ENCODE measurements at regions not wholly inside any gene's neighbourhood (a gene's known extent, or its start where the extent isn't known, plus 50 kb on each side); places are given as distances from the start of the nearest gene placed in this dataset.
"Not testable (repeated sequence)": the region's sequence is repeated elsewhere in the genome, so short reads cannot be mapped to it uniquely, and the experiment has no call there.

DNA sequence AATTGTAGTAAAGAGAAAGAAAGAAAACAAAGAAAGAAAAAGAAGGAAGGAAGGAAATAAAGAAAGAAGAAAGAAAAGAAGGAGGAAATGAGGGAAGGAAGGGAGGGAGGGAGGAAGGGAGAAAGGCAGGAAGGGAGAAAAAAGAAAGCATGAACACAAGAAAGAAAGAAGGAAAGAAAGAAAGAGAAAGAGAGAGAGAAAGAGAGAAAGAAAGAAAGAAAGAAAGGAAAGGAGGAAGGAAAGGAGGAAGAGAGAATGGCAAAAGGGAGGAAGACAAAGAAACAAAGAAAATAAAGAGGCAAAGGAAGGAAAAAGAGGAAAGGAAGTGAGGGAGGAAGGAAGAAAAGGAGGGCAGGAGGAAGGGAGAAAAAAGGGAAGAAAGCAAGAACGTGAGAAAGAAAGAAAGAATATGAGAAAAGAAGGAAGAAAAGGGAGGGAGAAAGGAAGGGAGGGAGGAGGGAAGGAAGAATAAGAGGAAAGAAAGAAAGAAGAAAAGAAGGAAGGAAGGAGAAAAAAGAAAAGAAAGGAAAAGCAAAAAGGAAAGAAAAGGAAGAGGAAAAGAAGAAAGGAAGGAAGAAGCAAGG lies 2775.4 kb downstream of the RPIA start:
- intact Hi-C loops (cut with DNase I) = not testable (repeated sequence)

DNA sequence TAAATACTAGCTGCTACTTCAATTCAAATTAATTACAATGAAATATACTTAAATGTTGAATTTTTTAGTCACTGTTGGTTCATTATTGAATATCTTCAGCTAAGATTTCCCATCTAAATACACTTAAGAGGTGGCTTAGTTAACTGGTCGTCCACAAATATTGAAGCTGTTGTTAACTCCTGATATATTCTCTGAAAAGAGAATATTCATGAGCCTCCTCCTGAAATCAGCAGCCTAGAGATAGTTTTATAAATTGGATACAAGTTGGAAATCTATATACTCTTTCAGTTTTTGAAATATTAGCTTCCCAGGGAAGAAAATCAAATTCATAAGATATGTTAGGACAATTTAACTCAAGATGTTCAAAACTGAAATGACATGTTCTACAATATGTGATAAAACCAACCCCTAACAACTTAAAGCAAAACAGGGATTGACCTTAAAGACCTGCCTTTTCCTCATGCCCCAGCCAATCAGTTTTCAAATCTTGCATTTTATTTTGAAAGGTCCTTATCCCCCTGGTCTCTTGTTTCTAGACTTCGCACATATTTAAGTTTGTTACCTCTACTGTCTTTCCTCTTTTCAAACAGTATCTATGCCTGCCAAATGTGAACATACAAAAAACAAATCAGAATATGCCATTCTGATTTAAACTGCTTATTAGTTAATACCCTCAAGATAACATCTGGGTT lies 2784.9 kb downstream of the RPIA start:
- intact Hi-C loops (cut with DNase I); H3K9me3 ChIP-seq; H3K36me3 ChIP-seq; H3K4me3 ChIP-seq; H3K27ac ChIP-seq; DNase-seq (ENCODE audit: extremely low spot score in 2 of 2): not testable (repeated sequence)
- Histone ChIP-seq H3K4me1 (peaks cover 22% of the 10 kb centered on the region), H3K27me3 (peaks cover 14% of the 10 kb centered on the region)

More for the DNA sequence above, 2775.4 kb downstream of the RPIA start:
- not testable (repeated sequence) for H3K4me3 ChIP-seq; DNase-seq (ENCODE audit: extremely low spot score in 2 of 2); H3K36me3 ChIP-seq; H3K4me1 ChIP-seq; H3K9me3 ChIP-seq; H3K27ac ChIP-seq; H3K27me3 ChIP-seq

DNA sequence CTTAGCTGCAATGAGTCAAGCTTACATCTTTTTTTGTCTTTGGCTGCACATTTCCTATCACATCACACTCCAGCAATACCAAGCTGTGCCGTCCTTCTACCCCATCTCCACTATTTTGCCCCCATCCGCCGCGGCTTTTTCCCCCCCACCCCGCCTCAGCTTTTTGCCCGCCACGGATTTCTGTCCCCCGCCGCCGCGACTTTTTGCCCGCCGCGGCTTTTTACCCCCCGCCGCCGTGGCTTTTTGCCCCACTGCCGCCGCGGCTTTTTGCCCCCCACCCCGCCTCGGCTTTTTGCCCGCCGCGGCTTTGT lies 2785.4 kb downstream of the RPIA start:
- H3K36me3 ChIP-seq; H3K27ac ChIP-seq; intact Hi-C loops (cut with DNase I); H3K9me3 ChIP-seq; H3K4me3 ChIP-seq: not testable (repeated sequence)
- Histone ChIP-seq H3K27me3 (peaks cover 14% of the 10 kb centered on the region), H3K4me1 (peaks cover 22% of the 10 kb centered on the region)
- peak in 1 of 2 donors; percentile 92 for DNase-seq (ENCODE audit: extremely low spot score in 2 of 2)

DNA sequence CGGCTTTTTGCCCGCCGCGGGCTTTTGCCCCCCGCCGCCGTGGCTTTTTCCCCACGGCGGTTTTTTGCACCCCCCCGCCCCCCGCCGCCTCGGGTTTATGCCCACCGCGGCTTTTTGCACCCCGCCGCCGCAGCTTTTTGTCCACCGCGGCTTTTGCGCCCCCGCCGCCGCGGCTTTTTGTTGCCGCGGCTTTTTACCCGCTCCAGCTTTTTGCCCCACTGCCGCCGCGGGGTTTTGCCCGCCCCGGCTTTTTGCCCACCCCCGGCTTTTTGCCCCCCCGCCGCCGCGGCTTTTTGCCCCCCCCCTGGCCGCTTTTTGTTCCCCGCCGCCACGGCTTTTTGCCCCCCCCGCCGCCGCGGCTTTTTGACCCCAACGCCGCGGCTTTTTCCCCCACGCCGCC lies 2785.8 kb downstream of the RPIA start:
- H3K36me3 ChIP-seq; intact Hi-C loops (cut with DNase I); H3K27ac ChIP-seq; H3K9me3 ChIP-seq: not testable (repeated sequence)
- peak in 1 of 2 donors; percentile 95 for DNase-seq (ENCODE audit: extremely low spot score in 2 of 2)
- Histone ChIP-seq H3K27me3 (peaks cover 14% of the 10 kb centered on the region), H3K4me3 (peak overlapping the region; percentile 24 to 34), H3K4me1 (peaks cover 22% of the 10 kb centered on the region)

DNA sequence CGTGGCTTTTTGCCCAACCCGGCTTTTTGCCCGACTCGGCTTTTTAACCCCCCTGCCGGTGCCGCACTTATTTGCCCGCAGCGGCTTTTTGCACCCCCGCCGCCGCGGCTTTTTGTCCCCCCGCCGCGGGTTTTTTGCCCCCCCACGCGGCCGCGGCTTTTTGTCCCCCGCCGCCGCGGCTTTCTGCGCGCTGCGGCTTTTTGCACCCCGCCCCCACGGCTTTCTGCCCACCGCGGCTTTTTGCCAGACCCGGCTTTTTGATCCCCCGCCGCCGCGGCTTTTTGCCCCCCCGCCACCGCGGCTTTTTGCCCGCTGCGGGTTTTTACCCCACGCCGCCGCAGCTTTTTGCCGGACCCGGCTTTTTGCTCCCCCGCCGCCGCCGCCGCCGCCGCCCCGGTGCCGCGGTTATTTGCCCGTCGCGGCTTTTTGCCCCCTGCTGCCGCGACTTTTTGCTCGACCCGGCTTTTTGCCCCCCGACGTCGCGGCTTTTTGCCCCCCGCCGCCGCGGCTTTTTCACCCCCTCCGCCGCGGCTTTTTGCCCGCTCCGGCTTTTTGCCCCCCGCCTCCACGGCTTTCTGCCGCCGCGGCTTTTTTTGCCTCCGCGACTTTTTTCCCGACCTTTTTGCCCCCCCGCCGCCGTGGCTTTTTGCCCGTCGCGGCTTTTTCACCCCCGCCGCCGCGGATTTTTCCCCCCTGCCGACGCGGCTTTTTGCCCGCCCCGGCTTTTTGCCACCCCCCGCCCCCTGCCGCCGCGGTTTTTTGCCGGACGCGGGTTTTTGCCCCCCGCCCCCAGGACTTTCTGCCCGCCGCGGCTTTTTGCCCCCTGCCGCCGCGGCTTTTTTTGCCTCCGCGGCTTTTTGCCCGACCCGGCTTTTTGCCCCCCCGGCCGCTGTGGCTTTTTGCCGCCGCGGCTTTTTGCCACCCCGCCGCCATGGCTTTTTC lies 2786.5 kb downstream of the RPIA start:
- Histone ChIP-seq H3K27me3 (peaks cover 14% of the 10 kb centered on the region), H3K4me1 (peaks cover 22% of the 10 kb centered on the region), H3K9me3 (no peaks in the 10 kb centered on the region), H3K36me3 (no peaks in the 10 kb centered on the region), H3K4me3 (peak overlapping the region; percentile 24 to 34), H3K27ac (no peak overlapping the region)
- no peak for TF ChIP-seq POLR2A (IDR thresholded peaks at IDR 0.05)
- TF ChIP-seq, protein P1, sequence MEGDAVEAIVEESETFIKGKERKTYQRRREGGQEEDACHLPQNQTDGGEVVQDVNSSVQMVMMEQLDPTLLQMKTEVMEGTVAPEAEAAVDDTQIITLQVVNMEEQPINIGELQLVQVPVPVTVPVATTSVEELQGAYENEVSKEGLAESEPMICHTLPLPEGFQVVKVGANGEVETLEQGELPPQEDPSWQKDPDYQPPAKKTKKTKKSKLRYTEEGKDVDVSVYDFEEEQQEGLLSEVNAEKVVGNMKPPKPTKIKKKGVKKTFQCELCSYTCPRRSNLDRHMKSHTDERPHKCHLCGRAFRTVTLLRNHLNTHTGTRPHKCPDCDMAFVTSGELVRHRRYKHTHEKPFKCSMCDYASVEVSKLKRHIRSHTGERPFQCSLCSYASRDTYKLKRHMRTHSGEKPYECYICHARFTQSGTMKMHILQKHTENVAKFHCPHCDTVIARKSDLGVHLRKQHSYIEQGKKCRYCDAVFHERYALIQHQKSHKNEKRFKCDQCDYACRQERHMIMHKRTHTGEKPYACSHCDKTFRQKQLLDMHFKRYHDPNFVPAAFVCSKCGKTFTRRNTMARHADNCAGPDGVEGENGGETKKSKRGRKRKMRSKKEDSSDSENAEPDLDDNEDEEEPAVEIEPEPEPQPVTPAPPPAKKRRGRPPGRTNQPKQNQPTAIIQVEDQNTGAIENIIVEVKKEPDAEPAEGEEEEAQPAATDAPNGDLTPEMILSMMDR (IDR thresholded peaks at IDR 0.05) = no peak
- no peak for TF ChIP-seq POLR2AphosphoS5 (IDR thresholded peaks at IDR 0.05; ENCODE audit: insufficient read depth in 1 of 2, low read depth in 1 of 2)
- peak; percentile 54 to 97 for DNase-seq (ENCODE audit: extremely low spot score in 2 of 2)
- intact Hi-C loops (cut with DNase I) = no loop called here

DNA sequence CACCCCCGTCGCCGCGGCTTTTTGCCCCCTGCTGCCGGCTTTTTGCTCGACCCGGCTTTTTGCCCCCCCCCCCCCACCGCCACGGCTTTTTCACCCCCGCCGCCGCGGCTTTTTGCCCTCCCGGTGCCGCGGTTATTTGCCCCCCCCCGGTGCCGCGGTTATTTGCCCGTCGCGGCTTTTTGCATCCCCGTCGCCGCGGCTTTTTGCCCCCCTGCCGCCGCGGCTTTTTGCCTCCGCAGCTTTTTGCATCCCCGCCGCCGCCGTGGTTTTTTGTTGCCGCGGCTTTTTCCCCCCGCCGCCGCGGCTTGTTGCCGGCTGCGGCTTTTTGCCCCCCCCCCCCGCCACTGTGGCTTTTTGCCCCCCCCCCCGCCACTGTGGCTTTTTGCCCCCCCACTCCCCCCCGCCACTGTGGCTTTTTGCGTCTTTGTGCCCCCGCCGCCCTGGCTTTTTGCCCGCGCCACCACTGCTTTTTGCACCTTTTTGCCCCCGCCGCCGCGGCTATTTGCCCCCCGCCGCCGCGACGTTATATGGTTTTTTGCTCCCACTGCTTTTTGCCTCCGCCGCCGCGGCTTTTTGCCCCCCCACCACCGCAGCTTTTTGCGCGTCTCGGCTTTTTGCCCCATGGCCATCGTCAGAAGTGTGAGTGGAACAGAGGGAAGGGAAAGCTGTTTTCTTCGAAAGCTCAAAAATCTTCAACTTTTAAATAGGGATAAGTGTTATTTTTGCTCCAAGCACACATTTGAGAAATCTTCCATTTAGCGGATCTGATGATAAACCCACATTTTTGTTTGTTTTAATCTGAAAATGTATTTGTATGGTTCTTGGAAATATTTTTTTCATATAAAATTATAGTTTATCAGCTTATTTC lies 2787.6 kb downstream of the RPIA start:
- H3K27ac ChIP-seq; H3K9me3 ChIP-seq; H3K36me3 ChIP-seq; intact Hi-C loops (cut with DNase I): not testable (repeated sequence)
- peaks cover 22% of the 10 kb centered on the region for H3K4me1 ChIP-seq
- peak; percentile 34 to 96 for DNase-seq (ENCODE audit: extremely low spot score in 2 of 2)
- peaks cover 14% of the 10 kb centered on the region for H3K27me3 ChIP-seq
- H3K4me3 ChIP-seq = peak overlapping the region; percentile 24 to 34

DNA sequence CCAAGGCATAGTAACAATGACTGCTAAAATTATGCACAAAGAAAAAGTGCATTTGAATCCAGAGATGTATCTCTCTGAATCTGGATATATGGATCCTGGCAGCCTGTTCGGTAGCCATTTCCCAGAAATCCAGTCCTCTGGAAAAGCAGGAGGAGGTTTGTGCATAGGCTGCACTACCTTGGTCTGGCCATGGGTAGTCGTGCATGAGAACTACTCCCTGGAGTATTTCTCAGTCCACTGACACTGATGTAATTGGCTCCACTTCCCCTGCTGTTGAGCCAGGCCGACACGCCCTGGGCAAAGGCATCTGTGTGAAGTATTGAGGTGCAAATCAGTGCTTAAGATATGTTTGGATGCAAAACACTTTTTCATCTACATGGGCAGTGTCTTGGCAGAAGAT lies 2793.8 kb downstream of the RPIA start:
- H3K4me3 ChIP-seq; intact Hi-C loops (cut with DNase I); H3K27me3 ChIP-seq; H3K36me3 ChIP-seq; H3K9me3 ChIP-seq; H3K4me1 ChIP-seq; H3K27ac ChIP-seq; DNase-seq (ENCODE audit: extremely low spot score in 2 of 2): not testable (repeated sequence)

DNA sequence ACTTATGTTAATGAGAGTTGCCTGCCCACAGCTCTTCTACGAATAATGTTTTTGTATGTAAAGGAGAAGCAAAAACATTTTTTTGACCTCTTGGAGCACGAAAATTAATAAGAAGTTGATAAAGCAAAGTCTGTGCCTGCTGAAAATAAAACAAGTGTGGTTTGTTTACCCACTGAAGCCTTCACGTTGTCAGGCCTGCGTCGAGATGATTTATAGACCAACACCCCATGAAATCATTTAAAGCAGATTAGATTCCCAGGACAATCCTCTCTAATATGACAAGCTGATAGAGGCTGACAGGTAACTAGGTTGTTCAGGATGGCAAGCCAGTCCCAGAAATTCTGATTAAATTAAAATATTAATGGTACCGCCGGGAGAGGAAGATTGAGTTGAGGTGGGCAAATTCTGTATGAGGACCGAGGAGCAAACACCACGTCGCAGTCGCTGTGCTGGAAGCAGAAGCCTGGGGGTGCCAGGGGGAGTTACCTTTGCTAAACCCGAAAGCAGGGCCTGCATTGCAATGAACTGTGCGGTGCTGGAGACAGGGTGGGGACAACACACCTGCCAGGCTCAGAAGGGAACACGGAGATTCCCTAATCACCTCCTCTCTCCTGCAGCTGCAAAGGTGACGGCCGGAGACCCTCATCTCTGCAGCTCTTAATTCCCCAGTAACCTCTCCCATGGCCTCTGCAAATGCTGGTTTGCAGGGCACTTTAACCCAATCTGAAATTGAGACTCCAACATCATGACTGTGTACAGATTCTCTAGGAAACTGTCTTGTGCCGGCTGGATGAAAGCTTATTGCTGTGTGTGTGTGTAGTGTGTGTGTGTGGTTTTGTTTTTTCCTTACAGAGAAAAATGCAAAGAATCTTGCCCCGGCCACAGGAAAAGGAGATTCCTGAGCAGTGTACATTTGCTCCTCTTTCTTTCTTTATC lies 2805.9 kb downstream of the RPIA start:
- DNase-seq (ENCODE audit: extremely low spot score in 2 of 2) = peak in 1 of 2 donors; percentile 6
- H3K4me1 ChIP-seq; intact Hi-C loops (cut with DNase I); H3K27ac ChIP-seq; H3K4me3 ChIP-seq; H3K36me3 ChIP-seq; H3K9me3 ChIP-seq; H3K27me3 ChIP-seq: not testable (repeated sequence)

DNA sequence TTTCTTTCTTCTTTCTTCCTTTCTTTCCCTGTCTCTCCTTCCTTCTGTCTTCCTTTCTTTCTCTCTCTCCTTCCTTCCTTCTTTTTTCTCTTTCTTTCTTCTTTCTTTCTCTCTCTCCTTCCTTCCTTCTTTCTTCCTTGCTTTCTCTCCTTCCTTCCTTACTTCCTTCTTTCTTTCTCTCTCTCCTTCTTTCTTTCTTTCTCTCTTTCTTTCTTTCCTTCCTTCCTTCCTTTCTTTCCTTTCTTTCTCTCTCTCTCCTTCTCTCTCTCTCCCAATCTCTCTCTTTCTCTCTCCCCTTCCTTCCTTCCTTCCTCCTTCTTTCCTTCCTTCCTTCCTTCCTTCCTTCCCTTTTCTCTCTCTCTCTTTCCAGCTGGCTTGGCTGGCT lies 2806.6 kb downstream of the RPIA start:
- H3K4me3 ChIP-seq; H3K36me3 ChIP-seq; H3K9me3 ChIP-seq; intact Hi-C loops (cut with DNase I); H3K4me1 ChIP-seq; H3K27ac ChIP-seq; H3K27me3 ChIP-seq; DNase-seq (ENCODE audit: extremely low spot score in 2 of 2): not testable (repeated sequence)

DNA sequence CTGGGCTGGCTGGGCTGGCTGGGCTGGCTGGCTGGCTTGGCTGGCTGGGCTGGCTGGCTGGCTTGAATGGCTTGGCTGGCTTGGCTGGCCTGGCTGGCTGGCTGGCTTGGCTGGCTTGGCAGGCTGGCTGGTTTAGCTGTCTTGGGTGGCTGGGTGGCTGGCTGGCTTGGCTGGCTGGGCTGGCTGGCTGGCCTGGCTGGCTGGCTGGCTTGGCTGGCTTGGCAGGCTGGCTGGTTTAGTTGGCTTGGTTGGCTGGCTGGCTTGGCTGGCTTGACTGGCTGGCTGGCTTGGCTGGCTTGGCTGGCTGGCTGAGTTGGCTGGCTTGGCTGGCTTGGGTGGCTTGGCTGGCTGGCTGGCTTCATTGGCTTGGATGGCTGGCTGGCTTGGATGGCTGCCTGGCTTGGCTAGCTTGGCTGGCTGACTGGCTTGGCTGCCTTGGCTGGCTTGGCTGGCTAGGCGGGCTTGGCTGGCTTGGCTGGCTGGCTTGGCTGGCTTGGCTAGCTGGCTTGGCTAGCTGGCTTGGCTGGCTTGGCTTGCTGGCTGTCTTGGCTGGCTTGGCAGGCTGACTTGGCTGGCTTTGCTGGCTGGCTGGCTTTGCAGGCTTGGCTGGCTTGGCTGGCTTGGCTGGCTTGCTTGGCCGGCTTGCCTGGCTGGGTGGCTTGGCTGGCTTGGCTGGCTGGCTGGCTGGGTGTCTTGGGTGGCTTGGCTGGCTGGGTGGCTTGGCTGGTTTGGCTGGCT lies 2807.2 kb downstream of the RPIA start:
- not testable (repeated sequence) for H3K9me3 ChIP-seq
- DNase-seq (ENCODE audit: extremely low spot score in 2 of 2) = peak; percentile 52 to 100

More for the DNA sequence above, 2807.2 kb downstream of the RPIA start:
- H3K27ac ChIP-seq; H3K4me1 ChIP-seq; intact Hi-C loops (cut with DNase I); H3K36me3 ChIP-seq; H3K27me3 ChIP-seq; H3K4me3 ChIP-seq: not testable (repeated sequence)
